Smooth muscle cell (in vitro differentiated cells): ENCODE measurements at regions not wholly inside any gene's neighbourhood (a gene's known extent, or its start where the extent isn't known, plus 50 kb on each side); places are given as distances from the start of the nearest gene placed in this dataset.

Experiments used
- DNase-seq: peaks from one replicate; lab custom pipeline; 2025; ENCODE audit not compliant: unreplicated experiment; lab: John Stamatoyannopoulos, UW
- H2AFZ ChIP-seq: fragments of 200-600 bp; sonication (generic); 2 replicates; pipeline ENCODE4 v1.6.0; 2016; ENCODE audit warnings: antibody characterized with exemption, low read depth, mild to moderate bottlenecking
- H3F3A ChIP-seq: fragments of 200-600 bp; sonication (generic); 2 replicates; pipeline ENCODE4 v1.6.0; 2017; ENCODE audit warnings: antibody characterized with exemption, low read depth
- H3K27ac ChIP-seq: fragments of 200-600 bp; sonication (generic); 2 replicates; pipeline ENCODE4 v1.5.1; 2016; ENCODE audit warnings: low read depth, mild to moderate bottlenecking
- H3K27me3 ChIP-seq: fragments of 200-600 bp; sonication (generic); 2 replicates; pipeline ENCODE4 v1.6.1; 2016; ENCODE audit warnings: low read depth, mild to moderate bottlenecking
- H3K36me3 ChIP-seq: fragments of 200-600 bp; sonication (generic); 2 replicates; pipeline ENCODE4 v1.5.1; 2016; ENCODE audit warnings: low read depth
- H3K4me1 ChIP-seq: fragments of 200-600 bp; sonication (generic); 2 replicates; pipeline ENCODE4 v1.5.1; 2016; ENCODE audit warnings: low read depth
- H3K4me2 ChIP-seq: fragments of 200-600 bp; sonication (generic); 2 replicates; pipeline ENCODE4 v1.6.0; 2016; ENCODE audit warnings: mild to moderate bottlenecking
- H3K4me3 ChIP-seq: fragments of 200-600 bp; sonication (generic); 2 replicates; pipeline ENCODE4 v1.5.1; 2016; ENCODE audit warnings: mild to moderate bottlenecking
- H3K79me2 ChIP-seq: fragments of 200-600 bp; sonication (generic); 2 replicates; pipeline ENCODE4 v1.6.0; 2016; ENCODE audit warnings: low read depth, mild to moderate bottlenecking
- H3K9ac ChIP-seq: fragments of 200-600 bp; sonication (generic); 2 replicates; pipeline ENCODE4 v1.6.0; 2016; ENCODE audit warnings: low read depth
- H3K9me3 ChIP-seq: fragments of 200-600 bp; sonication (generic); replicated peaks from 2 replicates; pipeline ENCODE4 v1.5.1; 2016; ENCODE audit warnings: low read depth
- H4K20me1 ChIP-seq: fragments of 200-600 bp; sonication (generic); 2 replicates; pipeline ENCODE4 v1.6.0; 2016; ENCODE audit warnings: low read depth
- WGBS: methylation state at CpG from one replicate; pipeline ENCODE4 v1.1.7; 2016; ENCODE audit warnings: low lambda C conversion rate; 5-methylcytosine and 5-hydroxymethylcytosine counted together
- TF ChIP-seq, protein P1 (sequence below): fragments of 200-600 bp; sonication (generic); IDR thresholded peaks from 2 replicates; pipeline ENCODE4 v1.5.1; 2017; ENCODE audit warnings: borderline replicate concordance, mild to moderate bottlenecking, antibody characterized with exemption; ENCODE audit not compliant: insufficient read depth, poor library complexity, severe bottlenecking

- DNase-seq = no peak
- Histone ChIP-seq H3K27me3 (no peaks in the 10 kb centered on the region), H3K4me1 (peaks cover 7% of the 10 kb centered on the region), H3F3A (no peaks in the 10 kb centered on the region), H4K20me1 (no peaks in the 10 kb centered on the region), H3K9ac (no peak overlapping the region), H3K27ac (no peak overlapping the region), H3K4me2 (no peak overlapping the region), H2AFZ (no peak overlapping the region), H3K9me3 (no peaks in the 10 kb centered on the region), H3K36me3 (no peaks in the 10 kb centered on the region), H3K79me2 (no peaks in the 10 kb centered on the region), H3K4me3 (no peak overlapping the region)
- 87% methylated on average over 4 of the region's 4 CpGs for WGBS
- TF ChIP-seq, protein P1, sequence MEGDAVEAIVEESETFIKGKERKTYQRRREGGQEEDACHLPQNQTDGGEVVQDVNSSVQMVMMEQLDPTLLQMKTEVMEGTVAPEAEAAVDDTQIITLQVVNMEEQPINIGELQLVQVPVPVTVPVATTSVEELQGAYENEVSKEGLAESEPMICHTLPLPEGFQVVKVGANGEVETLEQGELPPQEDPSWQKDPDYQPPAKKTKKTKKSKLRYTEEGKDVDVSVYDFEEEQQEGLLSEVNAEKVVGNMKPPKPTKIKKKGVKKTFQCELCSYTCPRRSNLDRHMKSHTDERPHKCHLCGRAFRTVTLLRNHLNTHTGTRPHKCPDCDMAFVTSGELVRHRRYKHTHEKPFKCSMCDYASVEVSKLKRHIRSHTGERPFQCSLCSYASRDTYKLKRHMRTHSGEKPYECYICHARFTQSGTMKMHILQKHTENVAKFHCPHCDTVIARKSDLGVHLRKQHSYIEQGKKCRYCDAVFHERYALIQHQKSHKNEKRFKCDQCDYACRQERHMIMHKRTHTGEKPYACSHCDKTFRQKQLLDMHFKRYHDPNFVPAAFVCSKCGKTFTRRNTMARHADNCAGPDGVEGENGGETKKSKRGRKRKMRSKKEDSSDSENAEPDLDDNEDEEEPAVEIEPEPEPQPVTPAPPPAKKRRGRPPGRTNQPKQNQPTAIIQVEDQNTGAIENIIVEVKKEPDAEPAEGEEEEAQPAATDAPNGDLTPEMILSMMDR = no peak
Observed at GRCh38 chr4:181748581-181748980, 494.6 kb upstream of the TENM3 start.

GRCh38 chr4:181752516-181752915, 490.7 kb upstream of the TENM3 start:
- no peak for DNase-seq
- peaks cover 17% of the 10 kb centered on the region for H3K4me1 ChIP-seq
- no peaks in the 10 kb centered on the region for H3K79me2 ChIP-seq
- TF ChIP-seq, protein P1 = no peak
- no peaks in the 10 kb centered on the region for H4K20me1 ChIP-seq
- no peaks in the 10 kb centered on the region for H3K27me3 ChIP-seq
- H3K4me3 ChIP-seq = no peak overlapping the region
- H2AFZ ChIP-seq = no peak overlapping the region
- no peaks in the 10 kb centered on the region for H3F3A ChIP-seq
- H3K9me3 ChIP-seq = no peaks in the 10 kb centered on the region
- no peak overlapping the region for H3K27ac ChIP-seq
- no peak overlapping the region for H3K4me2 ChIP-seq
- WGBS = 89% methylated on average over 6 of the region's 6 CpGs
- no peaks in the 10 kb centered on the region for H3K36me3 ChIP-seq
- H3K9ac ChIP-seq = no peak overlapping the region

DNA sequence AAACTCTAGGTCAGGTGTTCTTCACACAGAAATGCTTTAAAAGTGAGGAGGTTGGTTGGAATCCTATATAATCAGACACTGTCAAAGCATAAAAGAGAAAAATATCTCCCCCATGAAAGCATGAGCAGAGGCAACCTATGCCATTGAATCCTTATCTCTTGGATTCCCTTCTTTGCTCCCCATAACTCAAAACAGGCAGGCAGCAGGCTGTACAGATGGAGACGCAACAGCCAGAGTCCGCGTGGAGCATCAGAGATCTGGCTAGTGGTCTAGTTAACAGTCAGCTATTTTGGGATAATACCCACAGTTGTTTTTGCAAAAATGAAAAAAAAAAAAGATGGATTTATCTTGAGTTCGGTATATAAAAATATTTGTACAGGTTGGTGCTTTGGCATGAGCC, 490.0 kb upstream of the TENM3 start:
- no peaks in the 10 kb centered on the region for H3F3A ChIP-seq
- no peak overlapping the region for H3K27ac ChIP-seq
- TF ChIP-seq, protein P1 = no peak

GRCh38 chr4:181755846-181756245, 487.4 kb upstream of the TENM3 start:
- peak overlapping the region; percentile 28 for H2AFZ ChIP-seq
- H3K4me1 ChIP-seq = peaks cover 31% of the 10 kb centered on the region
- H4K20me1 ChIP-seq = no peaks in the 10 kb centered on the region
- H3K4me2 ChIP-seq = peak overlapping the region; percentile 31
- no peaks in the 10 kb centered on the region for H3K36me3 ChIP-seq
- H3K79me2 ChIP-seq = no peaks in the 10 kb centered on the region
- no peak for DNase-seq
- no peaks in the 10 kb centered on the region for H3K9me3 ChIP-seq
- no peaks in the 10 kb centered on the region for H3F3A ChIP-seq
- H3K9ac ChIP-seq = no peak overlapping the region
- no peak overlapping the region for H3K4me3 ChIP-seq
- no peaks in the 10 kb centered on the region for H3K27me3 ChIP-seq
- TF ChIP-seq, protein P1 = no peak
- no peak overlapping the region for H3K27ac ChIP-seq
- WGBS = 46% methylated on average over 5 of the region's 5 CpGs

More for the DNA sequence above, 490.0 kb upstream of the TENM3 start:
- no peaks in the 10 kb centered on the region for H3K9me3 ChIP-seq
- no peak overlapping the region for H3K4me3 ChIP-seq
- peaks cover 24% of the 10 kb centered on the region for H3K4me1 ChIP-seq
- H3K36me3 ChIP-seq = no peaks in the 10 kb centered on the region
- H3K27me3 ChIP-seq = no peaks in the 10 kb centered on the region
- H2AFZ ChIP-seq = no peak overlapping the region
- H3K4me2 ChIP-seq = no peak overlapping the region
- H3K9ac ChIP-seq = no peak overlapping the region
- WGBS = 86% methylated on average over 4 of the region's 4 CpGs
- no peak for DNase-seq
- H3K79me2 ChIP-seq = no peaks in the 10 kb centered on the region
- no peaks in the 10 kb centered on the region for H4K20me1 ChIP-seq
